Colonic mucosa (tissue), 4 donors: ENCODE measurements at regions not wholly inside any gene's neighbourhood (a gene's known extent, or its start where the extent isn't known, plus 50 kb on each side); places are given as distances from the start of the nearest gene placed in this dataset.

ENCODE experiments used
- DNase-seq: peaks from one replicate; pipeline ENCODE4 v3.0.0-alpha.2; 2020
- H3K27ac ChIP-seq: fragments of 200-600 bp; one replicate; pipeline ENCODE4 v1.8.0; 2021
- H3K27me3 ChIP-seq: fragments of 200-600 bp; one replicate; pipeline ENCODE4 v1.8.0; 2021
- H3K36me3 ChIP-seq: fragments of 200-600 bp; one replicate; pipeline ENCODE4 v1.8.0; 2021
- H3K4me1 ChIP-seq: fragments of 200-600 bp; one replicate; pipeline ENCODE4 v1.8.0; 2021; ENCODE audit warnings: mild to moderate bottlenecking
- H3K4me3 ChIP-seq: fragments of 200-600 bp; one replicate; pipeline ENCODE4 v1.8.0; 2021
- H3K9ac ChIP-seq, 2 donors: one replicate each; pipeline ENCODE4 v1.7.0; 2013; ENCODE audit warnings: control low read depth in 2 of 2, low read depth in 2 of 2, low read length in 2 of 2
- H3K9me3 ChIP-seq: fragments of 200-600 bp; one replicate; pipeline ENCODE4 v1.8.0; 2021
- CTCF ChIP-seq: fragments of 200-600 bp; IDR thresholded peaks from one replicate; pipeline ENCODE4 v1.8.0; 2022; ENCODE audit warnings: antibody characterized with exemption, mild to moderate bottlenecking
- intact Hi-C: fragments of 100-400 bp; cut with DNase I; formaldehyde crosslinking; loops from one replicate; pipeline ENCODE4 v1.14.1; 2022
- donor health status: healthy.
- donor health status: DM: no; HTN: no; CAD: no.
- donor health status: DM: no; HTN: no; CAD: no.

GRCh38 chr3:156033428-156033827 is 87.0 kb upstream of the KCNAB1 start:
- intact Hi-C loops: no loop called here
- no peak for TF ChIP-seq CTCF
- Histone ChIP-seq H3K4me3 (no peak overlapping the region), H3K4me1 (no peaks in the 10 kb centered on the region), H3K9ac (no peak overlapping the region), H3K9me3 (no peaks in the 10 kb centered on the region), H3K27me3 (no peaks in the 10 kb centered on the region), H3K36me3 (no peaks in the 10 kb centered on the region), H3K27ac (no peak overlapping the region)
- no peak for DNase-seq

DNA sequence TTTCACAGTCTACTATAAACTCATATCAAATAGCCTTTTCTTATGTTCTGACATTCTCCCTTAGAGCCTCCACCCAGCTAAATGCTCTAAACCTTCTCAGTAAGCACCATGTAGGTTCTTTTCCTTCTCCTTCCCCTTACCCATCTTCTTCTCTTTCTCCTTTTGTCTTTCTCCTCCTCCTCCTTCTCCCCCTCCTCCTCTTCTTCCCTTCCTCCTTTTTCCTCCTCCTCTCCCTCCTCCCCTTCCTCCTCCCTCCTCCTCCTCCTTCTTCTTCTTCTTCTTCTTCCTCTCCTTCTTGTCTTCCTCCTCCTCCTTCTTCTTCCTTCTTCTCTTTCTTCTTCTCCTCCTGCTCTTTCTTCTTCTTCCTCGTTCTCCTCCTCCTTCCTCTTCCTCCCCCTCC is 85.2 kb upstream of the KCNAB1 start:
- Histone ChIP-seq H3K4me1 (no peaks in the 10 kb centered on the region), H3K9ac (no peak overlapping the region), H3K4me3 (no peak overlapping the region), H3K36me3 (no peaks in the 10 kb centered on the region), H3K27ac (no peak overlapping the region), H3K9me3 (no peaks in the 10 kb centered on the region), H3K27me3 (no peaks in the 10 kb centered on the region)
- no peak for TF ChIP-seq CTCF
- DNase-seq: no peak
- intact Hi-C loops: no loop called here

DNA sequence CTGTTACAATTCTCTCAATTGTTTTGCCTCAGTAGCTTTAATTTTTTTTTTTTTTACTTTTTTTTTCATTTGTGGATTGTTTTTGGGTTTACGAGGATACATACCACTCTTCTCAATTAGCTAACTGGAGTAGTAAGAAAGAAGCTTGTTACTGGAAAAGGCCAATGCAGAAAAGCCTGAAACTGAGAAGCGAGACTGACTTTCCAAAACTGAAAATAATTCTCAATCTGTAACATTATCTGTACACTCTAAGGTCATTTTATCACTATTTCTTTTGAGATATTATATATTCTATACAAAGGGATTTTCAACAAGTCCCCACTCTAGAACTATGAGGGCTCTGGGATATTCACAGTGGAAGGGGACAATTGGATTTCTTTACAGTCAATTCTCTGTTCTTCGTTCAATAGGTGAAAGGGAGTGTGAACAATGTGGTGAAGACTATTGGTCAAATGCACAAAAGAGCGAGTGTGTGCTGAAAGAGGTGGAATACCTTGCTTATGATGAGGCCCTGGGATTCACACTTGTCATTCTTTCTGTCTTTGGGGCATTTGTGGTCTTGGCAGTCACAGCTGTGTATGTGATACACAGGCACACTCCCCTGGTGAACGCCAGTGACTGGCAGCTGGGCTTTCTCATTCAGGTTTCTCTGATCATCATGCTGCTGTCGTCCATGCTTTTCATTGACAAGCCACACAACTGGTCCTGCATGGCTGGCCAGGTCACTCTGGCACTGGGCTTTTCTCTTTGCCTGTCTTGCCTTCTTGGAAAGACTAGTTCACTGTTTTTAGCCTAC is 83.9 kb upstream of the KCNAB1 start:
- Histone ChIP-seq H3K9me3 (no peaks in the 10 kb centered on the region), H3K27me3 (no peaks in the 10 kb centered on the region), H3K36me3 (no peaks in the 10 kb centered on the region), H3K4me3 (no peak overlapping the region), H3K9ac (no peak overlapping the region), H3K27ac (no peak overlapping the region), H3K4me1 (no peaks in the 10 kb centered on the region)
- no peak for DNase-seq
- TF ChIP-seq CTCF: no peak
- intact Hi-C loops: no loop called here

GRCh38 chr3:156037356-156037755 is 83.0 kb upstream of the KCNAB1 start:
- intact Hi-C loops: no loop called here
- Histone ChIP-seq H3K9ac (no peak overlapping the region), H3K9me3 (no peaks in the 10 kb centered on the region), H3K36me3 (no peaks in the 10 kb centered on the region), H3K27me3 (no peaks in the 10 kb centered on the region), H3K27ac (no peak overlapping the region), H3K4me1 (no peaks in the 10 kb centered on the region), H3K4me3 (no peak overlapping the region)
- DNase-seq: no peak
- TF ChIP-seq CTCF: no peak

- Histone ChIP-seq H3K36me3 (no peaks in the 10 kb centered on the region), H3K4me3 (no peak overlapping the region), H3K27me3 (no peaks in the 10 kb centered on the region), H3K9me3 (no peaks in the 10 kb centered on the region), H3K27ac (no peak overlapping the region), H3K9ac (no peak overlapping the region), H3K4me1 (no peaks in the 10 kb centered on the region)
- intact Hi-C loops: no loop called here
- DNase-seq: no peak
- no peak for TF ChIP-seq CTCF
These were observed 81.5 kb upstream of the KCNAB1 start for GRCh38 chr3:156038869-156039268.
